ENCODE measurements at regions not wholly inside any gene's neighbourhood (a gene's known extent, or its start where the extent isn't known, plus 50 kb on each side); places are given as distances from the start of the nearest gene placed in this dataset.

- Histone ChIP-seq H3K9ac (ENCODE audit: insufficient read depth, low read depth, low read length) (no peak overlapping the region), H2AFZ (ENCODE audit: low read length) (no peak overlapping the region), H4K20me1 (ENCODE audit: insufficient read depth, low read length) (no peaks in the 10 kb centered on the region), H3K79me2 (ENCODE audit: insufficient read depth, low read length) (no peaks in the 10 kb centered on the region), H3K9me3 (ENCODE audit: low read length) (peaks cover 8% of the 10 kb centered on the region; the same call in 1 of the 2 replicates), H3K27ac (ENCODE audit: extremely low read length, insufficient read depth, low read length) (no peak overlapping the region), H3K27me3 (ENCODE audit: control insufficient read depth in 1 of 2, insufficient read depth in 2 of 2, low read length in 2 of 2) (peaks cover 5 to 46% of the 10 kb centered on the region in 2 experiments; a peak in 4 of 5 replicates), H3K4me1 (ENCODE audit: insufficient read depth, low read length) (no peaks in the 10 kb centered on the region), H3K36me3 (replicated peaks in 1 of 2; ENCODE audit: control insufficient read depth in 1 of 2, insufficient read depth in 2 of 2, low read length in 2 of 2) (no peaks in the 10 kb centered on the region), H3K4me2 (ENCODE audit: low read depth, low read length) (no peak overlapping the region), H3K4me3 (replicated peaks in 1 of 3; ENCODE audit: insufficient read depth in 1 of 3, low read depth in 2 of 3, low read length in 3 of 3) (no peak overlapping the region)
- FAIRE-seq (no peak), ATAC-seq (no peak), DNase-seq (ENCODE audit: low spot score) (no peak)
- no TSS peak for BruUV-seq (replicated peaks)
- intact Hi-C loops (cut with micrococcal nuclease; ENCODE audit: unreplicated experiment), result no loop called here
- ChIA-PET CTCF (ENCODE audit: low intra/inter-chr PET ratio, low total read pairs) (no interaction called here), POLR2A (no interaction called here)
- in situ Hi-C loops (cut with HindIII; ENCODE audit: extremely low pct_ligation_motif_present, low pct_unique_long_range_greater_than_20kb), result no loop called here
- TF ChIP-seq USF2 (IDR thresholded peaks at IDR 0.05; ENCODE audit: low read depth, low read length) (peak; percentile 6; the same call in 1 of the 2 replicates), USF2 (CRISPR knock-in tag; IDR thresholded peaks at IDR 0.05; ENCODE audit: borderline replicate concordance) (no peak), MTA1 (CRISPR knock-in tag; IDR thresholded peaks at IDR 0.05; ENCODE audit: borderline replicate concordance) (no peak), ZNF740 (CRISPR knock-in tag; IDR thresholded peaks at IDR 0.05) (no peak), ZSCAN12 (CRISPR knock-in tag; IDR thresholded peaks at IDR 0.05) (no peak)
- WGBS (ENCODE audit: low lambda C conversion rate), result 25% methylated on average over 12 of the region's 12 CpGs
Measured at GRCh38 chr17:74078363-74078941, 125.0 kb upstream of the RPL38 start.

All from HepG2 (cell line).